ENCODE measurements at regions not wholly inside any gene's neighbourhood (a gene's known extent, or its start where the extent isn't known, plus 50 kb on each side); places are given as distances from the start of the nearest gene placed in this dataset.

DNA sequence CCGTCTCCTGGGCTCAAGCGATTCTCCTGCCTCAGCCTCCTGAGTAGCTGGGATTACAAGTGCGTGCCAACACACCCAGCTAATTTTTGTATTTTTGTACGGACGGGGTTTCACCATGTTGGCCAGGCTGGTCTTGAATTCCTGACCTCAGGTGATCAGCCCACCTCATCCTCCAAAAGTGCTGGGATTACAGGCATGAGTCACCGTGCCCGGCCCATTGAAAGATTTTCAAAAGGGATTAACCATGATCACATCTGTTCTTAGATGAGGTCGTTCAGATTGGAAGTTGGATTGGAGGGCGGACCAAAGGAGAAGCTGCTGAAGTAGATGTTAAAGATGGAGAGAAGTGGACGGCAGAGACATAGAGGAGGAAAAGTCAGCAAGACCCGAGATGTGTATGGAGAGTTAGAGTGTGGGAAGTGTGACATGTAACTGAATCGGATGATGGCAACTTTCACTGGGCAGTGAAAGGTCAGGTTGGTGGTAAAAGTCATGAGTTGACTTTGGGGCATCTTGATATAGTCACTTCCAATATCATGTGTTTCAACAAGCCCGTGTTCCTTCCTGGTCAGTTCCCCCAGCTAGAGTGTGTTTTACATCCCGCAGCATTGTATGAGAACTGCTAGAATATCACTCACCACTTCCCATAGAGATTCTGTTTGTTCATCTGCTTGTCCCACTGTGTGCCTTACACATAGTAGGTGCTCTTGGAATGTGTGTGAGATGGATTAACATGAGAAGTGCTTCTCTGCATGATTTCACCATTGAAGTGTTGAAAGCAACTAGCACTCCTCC lies 54.4 kb upstream of the TINAGL1 start:
- DNase-seq (ENCODE audit: low spot score) (no peak), FAIRE-seq (no peak), ATAC-seq (no peak)
- TF ChIP-seq ZKSCAN1 (IDR thresholded peaks at IDR 0.05; ENCODE audit: low read length) = peak; percentile 94
- TF ChIP-seq, protein P1, sequence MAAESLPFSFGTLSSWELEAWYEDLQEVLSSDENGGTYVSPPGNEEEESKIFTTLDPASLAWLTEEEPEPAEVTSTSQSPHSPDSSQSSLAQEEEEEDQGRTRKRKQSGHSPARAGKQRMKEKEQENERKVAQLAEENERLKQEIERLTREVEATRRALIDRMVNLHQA (CRISPR knock-in tag; IDR thresholded peaks at IDR 0.05) = no peak
- CTCF ChIA-PET (ENCODE audit: low intra/inter-chr PET ratio, low total read pairs) = no interaction called here
- Histone ChIP-seq H3K79me2 (ENCODE audit: insufficient read depth, low read length) (no peaks in the 10 kb centered on the region), H3K4me3 (replicated peaks in 1 of 3; ENCODE audit: insufficient read depth in 1 of 3, low read depth in 2 of 3, low read length in 3 of 3) (no peak overlapping the region), H3K27ac (ENCODE audit: extremely low read length, insufficient read depth, low read length) (no peak overlapping the region), H4K20me1 (ENCODE audit: insufficient read depth, low read length) (no peaks in the 10 kb centered on the region), H2AFZ (ENCODE audit: low read length) (no peak overlapping the region), H3K4me2 (ENCODE audit: low read depth, low read length) (no peak overlapping the region), H3K36me3 (replicated peaks in 1 of 2; ENCODE audit: control insufficient read depth in 1 of 2, insufficient read depth in 2 of 2, low read length in 2 of 2) (no peaks in the 10 kb centered on the region), H3K9ac (ENCODE audit: insufficient read depth, low read depth, low read length) (no peak overlapping the region), H3K9me3 (ENCODE audit: low read length) (no peaks in the 10 kb centered on the region), H3K4me1 (ENCODE audit: insufficient read depth, low read length) (peaks cover 35% of the 10 kb centered on the region), H3K27me3 (ENCODE audit: control insufficient read depth in 1 of 2, insufficient read depth in 2 of 2, low read length in 2 of 2) (no peaks in the 10 kb centered on the region)
- POLR2A ChIA-PET = interaction anchor here (3.8 kb wide), 1 partner anchor 13 kb away, joined by 21 read pairs; no protein-coding TSS in a partner anchor
- WGBS (ENCODE audit: low lambda C conversion rate) = 77% methylated on average over 14 of the region's 14 CpGs
- intact Hi-C loops (cut with micrococcal nuclease; ENCODE audit: unreplicated experiment) (no loop called here), in situ Hi-C loops (cut with HindIII; ENCODE audit: extremely low pct_ligation_motif_present, low pct_unique_long_range_greater_than_20kb) (no loop called here)
- BruUV-seq (replicated peaks) = no TSS peak

DNA sequence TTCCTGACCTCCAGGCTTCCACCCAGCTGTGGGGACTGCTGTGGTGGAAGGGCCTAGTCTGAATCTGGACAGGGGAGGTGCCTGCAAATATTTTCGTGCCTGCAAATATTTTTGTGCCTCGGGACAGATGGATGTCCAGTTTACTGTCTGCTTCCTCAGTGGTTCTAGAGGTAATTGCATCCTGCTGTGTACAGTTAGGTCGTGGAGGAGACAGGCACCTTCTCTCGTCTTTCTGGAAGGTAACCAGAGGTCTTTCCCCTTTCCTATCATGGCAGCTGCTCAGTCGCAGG lies 53.8 kb upstream of the TINAGL1 start:
- no peaks in the 10 kb centered on the region for H3K36me3 ChIP-seq (replicated peaks in 1 of 2; ENCODE audit: control insufficient read depth in 1 of 2, insufficient read depth in 2 of 2, low read length in 2 of 2)
- peaks cover 31% of the 10 kb centered on the region for H3K4me1 ChIP-seq (ENCODE audit: insufficient read depth, low read length)
- FAIRE-seq (no peak), DNase-seq (ENCODE audit: low spot score) (no peak), ATAC-seq (no peak)
- H4K20me1 ChIP-seq (ENCODE audit: insufficient read depth, low read length) = no peaks in the 10 kb centered on the region
- TF ChIP-seq, protein P2, sequence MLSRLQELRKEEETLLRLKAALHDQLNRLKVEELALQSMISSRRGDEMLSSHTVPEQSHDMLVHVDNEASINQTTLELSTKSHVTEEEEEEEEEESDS (CRISPR knock-in tag; IDR thresholded peaks at IDR 0.05; ENCODE audit: borderline replicate concordance) = no peak
- WGBS (ENCODE audit: low lambda C conversion rate) = 73% methylated on average over 5 of the region's 5 CpGs
- no peak overlapping the region for H3K4me3 ChIP-seq (replicated peaks in 1 of 3; ENCODE audit: insufficient read depth in 1 of 3, low read depth in 2 of 3, low read length in 3 of 3)
- H3K27me3 ChIP-seq (ENCODE audit: control insufficient read depth in 1 of 2, insufficient read depth in 2 of 2, low read length in 2 of 2) = no peaks in the 10 kb centered on the region
- no TSS peak for BruUV-seq (replicated peaks)
- H3K9me3 ChIP-seq (ENCODE audit: low read length) = no peaks in the 10 kb centered on the region
- ChIA-PET POLR2A (interaction anchor here (1.2 to 3.8 kb wide), 5 partner anchors 11 to 80 kb away, joined by 3 to 21 read pairs (median 6); no protein-coding TSS in a partner anchor), CTCF (ENCODE audit: low intra/inter-chr PET ratio, low total read pairs) (interaction anchor here (0.9 kb wide), 1 partner anchor 27 kb away, joined by 3 read pairs; no protein-coding TSS in a partner anchor)
- no peak overlapping the region for H3K9ac ChIP-seq (ENCODE audit: insufficient read depth, low read depth, low read length)
- intact Hi-C loops (cut with micrococcal nuclease; ENCODE audit: unreplicated experiment) (no loop called here), in situ Hi-C loops (cut with HindIII; ENCODE audit: extremely low pct_ligation_motif_present, low pct_unique_long_range_greater_than_20kb) (no loop called here)
- no peak overlapping the region for H3K4me2 ChIP-seq (ENCODE audit: low read depth, low read length)
- H2AFZ ChIP-seq (ENCODE audit: low read length) = no peak overlapping the region
- no peaks in the 10 kb centered on the region for H3K79me2 ChIP-seq (ENCODE audit: insufficient read depth, low read length)
- no peak overlapping the region for H3K27ac ChIP-seq (ENCODE audit: extremely low read length, insufficient read depth, low read length)

Measured in HepG2 (cell line).